ENCODE measurements at regions not wholly inside any gene's neighbourhood (a gene's known extent, or its start where the extent isn't known, plus 50 kb on each side); places are given as distances from the start of the nearest gene placed in this dataset.

- no peak for TF ChIP-seq ZNF133 (CRISPR knock-in tag; IDR thresholded peaks at IDR 0.05)
- TF ChIP-seq ZKSCAN1 (IDR thresholded peaks at IDR 0.05; ENCODE audit: low read depth, low read length) = no peak
These were observed 185.3 kb downstream of the FAM170A start (continued) for GRCh38 chr5:119814655-119815054.

- Histone ChIP-seq H3K9me3 (replicated peaks; ENCODE audit: control insufficient read depth, insufficient read depth, low read depth, low read length) (no peaks in the 10 kb centered on the region), H2AFZ (ENCODE audit: low read depth, low read length) (no peak overlapping the region), H3K4me2 (ENCODE audit: insufficient read depth, low read length) (no peak overlapping the region), H3K27ac (ENCODE audit: extremely low read depth, low read depth, low read length) (no peak overlapping the region), H3K27me3 (ENCODE audit: control insufficient read depth in 2 of 2, insufficient read depth in 2 of 2, low read length in 2 of 2) (no peaks in the 10 kb centered on the region), H4K20me1 (replicated peaks; ENCODE audit: control insufficient read depth, insufficient read depth, low read length) (no peaks in the 10 kb centered on the region), H3K79me2 (ENCODE audit: control insufficient read depth, insufficient read depth, low read length) (no peaks in the 10 kb centered on the region), H3K4me1 (replicated peaks in 1 of 2; ENCODE audit: control insufficient read depth in 2 of 2, insufficient read depth in 2 of 2, low read length in 2 of 2) (no peaks in the 10 kb centered on the region), H3K9me1 (ENCODE audit: control insufficient read depth, insufficient read depth, low read length) (no peaks in the 10 kb centered on the region), H3K4me3 (no peak overlapping the region), H3K36me3 (ENCODE audit: control insufficient read depth, insufficient read depth, low read length) (no peaks in the 10 kb centered on the region), H3K9ac (ENCODE audit: insufficient read depth in 1 of 2, low read depth in 2 of 2, low read length in 2 of 2) (no peak overlapping the region)
- intact Hi-C loops (cut with micrococcal nuclease) (no loop called here), in situ Hi-C loops (cut with MboI) (no loop called here)
- DNase-seq (ENCODE audit: extremely low read depth in 1 of 4, low spot score in 3 of 4) = no peak
- ChIA-PET CTCF (ENCODE audit: low intra/inter-chr PET ratio) (no interaction called here), POLR2A (no interaction called here)
- ATAC-seq = no peak
- FAIRE-seq = no peak
- TF ChIP-seq HLTF (IDR thresholded peaks at IDR 0.05) (no peak), PKNOX1 (IDR thresholded peaks at IDR 0.05) (no peak), POLR3G (IDR thresholded peaks at IDR 0.05; ENCODE audit: extremely low read depth, insufficient read length, insufficient replicate concordance) (no peak), TFE3 (CRISPR knock-in tag; IDR thresholded peaks at IDR 0.05) (no peak), ZNF589 (CRISPR knock-in tag; IDR thresholded peaks at IDR 0.05; ENCODE audit: low read depth) (no peak), NCOA4 (IDR thresholded peaks at IDR 0.05; ENCODE audit: partially characterized antibody) (no peak)
- no TSS peak for BruUV-seq (replicated peaks)
These were observed 186.7 kb downstream of the FAM170A start for GRCh38 chr5:119816055-119816454.

Data from K562 (cell line).